ENCODE measurements at regions not wholly inside any gene's neighbourhood (a gene's known extent, or its start where the extent isn't known, plus 50 kb on each side); places are given as distances from the start of the nearest gene placed in this dataset.

DNA sequence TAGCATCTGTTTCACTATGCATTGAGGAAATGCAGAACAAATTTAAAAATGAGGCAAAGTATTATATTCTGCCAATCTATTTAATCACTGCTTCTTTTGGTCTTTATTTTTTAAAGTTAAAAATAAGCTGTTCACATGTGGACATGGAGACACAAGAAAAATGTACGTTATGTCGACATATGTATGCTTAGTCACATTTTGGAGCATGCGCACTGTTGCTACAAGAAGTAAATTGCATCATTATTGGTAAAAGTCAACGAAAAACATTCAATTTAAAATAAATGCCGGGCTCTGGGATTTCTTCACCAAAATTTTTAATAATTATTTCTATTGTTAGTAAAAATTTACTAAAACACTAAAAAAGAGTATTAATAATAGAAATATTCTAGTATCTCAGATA, 876.3 kb upstream of the CTNND2 start:
- TF ChIP-seq CTCF (IDR thresholded peaks at IDR 0.05) (no peak), POLR2A (IDR thresholded peaks at IDR 0.05) (no peak)

Measured in body of pancreas (tissue), 4 donors.